ENCODE measurements at regions not wholly inside any gene's neighbourhood (a gene's known extent, or its start where the extent isn't known, plus 50 kb on each side); places are given as distances from the start of the nearest gene placed in this dataset.

DNA sequence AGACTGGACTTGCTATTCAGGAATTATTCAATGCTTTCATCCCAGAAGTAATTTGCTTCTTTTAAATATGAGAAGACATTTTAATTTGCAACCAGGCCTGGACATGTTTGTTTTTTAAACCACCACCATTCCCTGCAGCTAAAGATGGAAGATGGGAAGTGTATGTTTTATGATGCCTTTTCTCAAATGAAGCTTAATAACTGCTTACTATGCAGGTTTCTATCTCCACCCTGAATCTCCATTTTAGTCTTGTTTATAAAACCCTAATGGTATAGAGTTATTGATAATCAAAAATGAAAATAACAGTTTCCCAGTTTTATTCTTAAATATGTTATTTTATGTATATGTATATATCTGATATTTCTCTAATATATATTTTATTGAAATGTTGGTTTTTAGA, 418.9 kb downstream of the C4orf33 start:
- TF ChIP-seq CTCF (IDR thresholded peaks at IDR 0.05): no peak
- TF ChIP-seq POLR2A (IDR thresholded peaks at IDR 0.05): no peak
